ENCODE measurements at regions not wholly inside any gene's neighbourhood (a gene's known extent, or its start where the extent isn't known, plus 50 kb on each side); places are given as distances from the start of the nearest gene placed in this dataset.

- TF ChIP-seq ZNF692 (tag by site-specific recombination; IDR thresholded peaks at IDR 0.05): no peak
- no peak for TF ChIP-seq WT1 (tag by site-specific recombination; IDR thresholded peaks at IDR 0.05)
Measured at GRCh38 chr4:119750771-119751170, 122.2 kb upstream of the PDE5A start (continued).

GRCh38 chr4:119750048-119750447, 121.4 kb upstream of the PDE5A start:
- Histone ChIP-seq H3K4me1 (ENCODE audit: control insufficient read depth, insufficient read depth, low read length) (no peaks in the 10 kb centered on the region), H3K27ac (ENCODE audit: extremely low read depth, low read depth, low read length) (no peak overlapping the region), H3K4me3 (ENCODE audit: low read depth, low read length) (no peak overlapping the region), H3K36me3 (ENCODE audit: control insufficient read depth in 2 of 2, insufficient read depth in 1 of 2, low read length in 2 of 2) (no peaks in the 10 kb centered on the region), H3K9me3 (ENCODE audit: control insufficient read depth, insufficient read depth, low read depth, low read length) (no peaks in the 10 kb centered on the region)
- POLR2A ChIA-PET: no interaction called here
- CTCF ChIA-PET: no interaction called here
- TF ChIP-seq ZNF350 (tag by site-specific recombination; IDR thresholded peaks at IDR 0.05) (no peak), ZNF747 (tag by site-specific recombination; IDR thresholded peaks at IDR 0.05) (no peak), TRIM28 (IDR thresholded peaks at IDR 0.05; ENCODE audit: borderline replicate concordance, low read length) (no peak), ZNF529 (tag by site-specific recombination; IDR thresholded peaks at IDR 0.05; ENCODE audit: insufficient replicate concordance) (no peak), ZNF391 (tag by site-specific recombination; IDR thresholded peaks at IDR 0.05; ENCODE audit: borderline replicate concordance, low read depth) (no peak), ZNF768 (tag by site-specific recombination; IDR thresholded peaks at IDR 0.05) (no peak), ZNF133 (tag by site-specific recombination; IDR thresholded peaks at IDR 0.05) (no peak), ZNF423 (tag by site-specific recombination; IDR thresholded peaks at IDR 0.05) (no peak), MEIS1 (CRISPR knock-in tag; IDR thresholded peaks at IDR 0.05; ENCODE audit: borderline replicate concordance) (no peak), ZFP37 (tag by site-specific recombination; IDR thresholded peaks at IDR 0.05) (no peak), ZFP3 (tag by site-specific recombination; IDR thresholded peaks at IDR 0.05; ENCODE audit: low read depth) (no peak), ZNF280D (tag by site-specific recombination; IDR thresholded peaks at IDR 0.05) (no peak), ZNF146 (tag by site-specific recombination; IDR thresholded peaks at IDR 0.05) (no peak), ZSCAN16 (tag by site-specific recombination; IDR thresholded peaks at IDR 0.05) (no peak), ZNF473 (tag by site-specific recombination; IDR thresholded peaks at IDR 0.05) (no peak), BCL11A (tag by site-specific recombination; IDR thresholded peaks at IDR 0.05; ENCODE audit: low read depth) (no peak), TCF7L2 (IDR thresholded peaks at IDR 0.05; ENCODE audit: borderline replicate concordance, low read depth, low read length) (no peak), ZNF157 (tag by site-specific recombination; IDR thresholded peaks at IDR 0.05) (no peak), KLF16 (tag by site-specific recombination; IDR thresholded peaks at IDR 0.05) (no peak)

GRCh38 chr4:119748853-119749252, 120.2 kb upstream of the PDE5A start:
- CTCF ChIA-PET: no interaction called here
- Histone ChIP-seq H3K4me1 (ENCODE audit: control insufficient read depth, insufficient read depth, low read length) (no peaks in the 10 kb centered on the region), H3K9me3 (ENCODE audit: control insufficient read depth, insufficient read depth, low read depth, low read length) (no peaks in the 10 kb centered on the region), H3K4me3 (ENCODE audit: low read depth, low read length) (no peak overlapping the region), H3K27ac (ENCODE audit: extremely low read depth, low read depth, low read length) (no peak overlapping the region), H3K36me3 (ENCODE audit: control insufficient read depth in 2 of 2, insufficient read depth in 1 of 2, low read length in 2 of 2) (no peaks in the 10 kb centered on the region)
- TF ChIP-seq ZNF239 (tag by site-specific recombination; IDR thresholded peaks at IDR 0.05) (no peak), ZFHX2 (tag by site-specific recombination; conservative IDR thresholded peaks at IDR 0.05) (no peak), ZNF426 (tag by site-specific recombination; IDR thresholded peaks at IDR 0.05) (no peak), MZF1 (tag by site-specific recombination; IDR thresholded peaks at IDR 0.05; ENCODE audit: borderline replicate concordance) (no peak), ZNF202 (tag by site-specific recombination; IDR thresholded peaks at IDR 0.05; ENCODE audit: borderline replicate concordance) (no peak), ELK4 (IDR thresholded peaks at IDR 0.05; ENCODE audit: borderline replicate concordance, low read depth, low read length) (no peak)
- POLR2A ChIA-PET: no interaction called here

All from HEK293 (cell line).